ENCODE measurements at regions not wholly inside any gene's neighbourhood (a gene's known extent, or its start where the extent isn't known, plus 50 kb on each side); places are given as distances from the start of the nearest gene placed in this dataset.
A peak's percentile ranks its signal among the peaks of the same experiment; 100 is the strongest.

- TF ChIP-seq ZNF407 (CRISPR knock-in tag; IDR thresholded peaks at IDR 0.05; ENCODE audit: not compliant biosample characterization) (peak; percentile 90), JUNB (CRISPR knock-in tag; IDR thresholded peaks at IDR 0.05; ENCODE audit: borderline replicate concordance) (no peak), ZSCAN31 (CRISPR knock-in tag; IDR thresholded peaks at IDR 0.05; ENCODE audit: low read depth) (peak; percentile 78; the same call in 1 of the 2 replicates), PLRG1 (conservative IDR thresholded peaks at IDR 0.05) (no peak), ZNF614 (CRISPR knock-in tag; IDR thresholded peaks at IDR 0.05; ENCODE audit: borderline replicate concordance) (no peak), MBD4 (IDR thresholded peaks at IDR 0.05; ENCODE audit: borderline replicate concordance, low read length) (no peak), THAP8 (CRISPR knock-in tag; IDR thresholded peaks at IDR 0.05; ENCODE audit: borderline replicate concordance) (peak; percentile 66; the same call in 1 of the 2 replicates), ZNF749 (CRISPR knock-in tag; IDR thresholded peaks at IDR 0.05; ENCODE audit: borderline replicate concordance) (no peak), TBP (CRISPR knock-in tag; IDR thresholded peaks at IDR 0.05) (0 out of 2 replicates have a peak, but pooled peaks have one; percentile 23), BHLHE40 (IDR thresholded peaks at IDR 0.05; ENCODE audit: low read length) (no peak), ZNF484 (CRISPR knock-in tag; IDR thresholded peaks at IDR 0.05; ENCODE audit: borderline replicate concordance, low read depth) (no peak), ZNF263 (CRISPR knock-in tag; IDR thresholded peaks at IDR 0.05) (peak; percentile 53), ZNF124 (CRISPR knock-in tag; IDR thresholded peaks at IDR 0.05) (no peak), KAT8 (CRISPR knock-in tag; IDR thresholded peaks at IDR 0.05) (peak; percentile 56; the same call in 1 of the 2 replicates), POLR2AphosphoS5 (IDR thresholded peaks at IDR 0.05; ENCODE audit: low read depth, low read length) (peak; percentile 68), ZFP82 (CRISPR knock-in tag; IDR thresholded peaks at IDR 0.05; ENCODE audit: borderline replicate concordance) (peak; percentile 90; the same call in 1 of the 2 replicates)
- TF ChIP-seq, protein P1, sequence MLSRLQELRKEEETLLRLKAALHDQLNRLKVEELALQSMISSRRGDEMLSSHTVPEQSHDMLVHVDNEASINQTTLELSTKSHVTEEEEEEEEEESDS (CRISPR knock-in tag; IDR thresholded peaks at IDR 0.05; ENCODE audit: borderline replicate concordance): no peak
- TF ChIP-seq, protein P2, sequence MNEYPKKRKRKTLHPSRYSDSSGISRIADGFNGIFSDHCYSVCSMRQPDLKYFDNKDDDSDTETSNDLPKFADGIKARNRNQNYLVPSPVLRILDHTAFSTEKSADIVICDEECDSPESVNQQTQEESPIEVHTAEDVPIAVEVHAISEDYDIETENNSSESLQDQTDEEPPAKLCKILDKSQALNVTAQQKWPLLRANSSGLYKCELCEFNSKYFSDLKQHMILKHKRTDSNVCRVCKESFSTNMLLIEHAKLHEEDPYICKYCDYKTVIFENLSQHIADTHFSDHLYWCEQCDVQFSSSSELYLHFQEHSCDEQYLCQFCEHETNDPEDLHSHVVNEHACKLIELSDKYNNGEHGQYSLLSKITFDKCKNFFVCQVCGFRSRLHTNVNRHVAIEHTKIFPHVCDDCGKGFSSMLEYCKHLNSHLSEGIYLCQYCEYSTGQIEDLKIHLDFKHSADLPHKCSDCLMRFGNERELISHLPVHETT (CRISPR knock-in tag; conservative IDR thresholded peaks at IDR 0.05): no peak
- TF ChIP-seq, protein P3, sequence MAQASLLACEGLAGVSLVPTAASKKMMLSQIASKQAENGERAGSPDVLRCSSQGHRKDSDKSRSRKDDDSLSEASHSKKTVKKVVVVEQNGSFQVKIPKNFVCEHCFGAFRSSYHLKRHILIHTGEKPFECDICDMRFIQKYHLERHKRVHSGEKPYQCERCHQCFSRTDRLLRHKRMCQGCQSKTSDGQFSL (CRISPR knock-in tag; IDR thresholded peaks at IDR 0.05): no peak
Observed at GRCh38 chr3:124584552-124585391, 145.5 kb upstream of the UMPS start (continued).

Measured in HepG2 (cell line).